GM21367 (cell line): ENCODE measurements at regions not wholly inside any gene's neighbourhood (a gene's known extent, or its start where the extent isn't known, plus 50 kb on each side); places are given as distances from the start of the nearest gene placed in this dataset.
"Not testable (repeated sequence)": the region's sequence is repeated elsewhere in the genome, so short reads cannot be mapped to it uniquely, and the experiment has no call there.

Experiments
- ATAC-seq: cut with Tn5 transposase; IDR thresholded peaks from one replicate; pipeline ENCODE4 v1.9.1; 2021; ENCODE audit not compliant: unreplicated experiment

DNA sequence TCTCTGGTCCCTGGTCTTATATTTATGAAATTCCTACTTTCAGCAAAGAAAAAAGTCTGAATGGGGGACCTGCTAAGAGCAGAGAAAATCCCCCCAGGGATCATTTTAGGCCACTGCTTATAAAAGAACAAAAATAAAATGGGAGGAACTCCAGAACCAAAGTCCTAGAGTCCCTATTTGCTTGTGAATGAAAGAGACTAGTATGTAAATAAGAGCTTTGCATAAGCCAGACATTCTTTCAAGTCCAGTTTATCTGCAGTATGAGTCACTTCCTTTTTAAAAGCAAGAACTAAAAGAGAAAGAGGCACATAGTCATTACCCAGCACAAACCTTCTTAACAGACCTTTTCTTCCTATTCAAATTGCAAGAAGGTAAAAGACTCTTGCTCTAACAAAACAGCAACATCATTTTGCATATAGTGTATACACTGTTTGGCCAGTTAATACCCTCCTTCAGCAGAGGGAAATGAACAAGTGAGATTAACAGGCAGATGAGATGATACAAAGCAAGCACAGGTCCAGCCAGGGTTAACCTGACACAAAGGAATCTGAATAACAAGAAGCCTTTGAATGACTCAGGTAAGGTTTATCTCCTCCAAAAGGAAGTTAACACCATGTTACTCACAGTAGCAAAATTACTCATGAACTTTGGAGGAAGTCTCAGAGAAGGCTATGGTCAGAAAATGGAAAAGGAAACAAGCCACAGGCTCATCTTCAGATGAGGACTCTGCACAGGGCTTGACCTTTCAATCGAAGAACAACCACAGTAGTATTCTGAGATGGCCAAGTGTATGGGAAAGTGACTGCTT is 87.3 kb downstream of the PHLDA1 start:
- ATAC-seq: peak; percentile 98

- no peak for ATAC-seq
Measured at GRCh38 chr12:75943730-75944096, 87.9 kb downstream of the PHLDA1 start.

- not testable (repeated sequence) for ATAC-seq
Measured at GRCh38 chr12:75941661-75942060, 89.9 kb downstream of the PHLDA1 start.

- no peak for ATAC-seq
Measured at GRCh38 chr12:75939016-75939642, 92.4 kb downstream of the PHLDA1 start.

- no peak for ATAC-seq
Measured at GRCh38 chr12:75938189-75938588, 93.4 kb downstream of the PHLDA1 start.

DNA sequence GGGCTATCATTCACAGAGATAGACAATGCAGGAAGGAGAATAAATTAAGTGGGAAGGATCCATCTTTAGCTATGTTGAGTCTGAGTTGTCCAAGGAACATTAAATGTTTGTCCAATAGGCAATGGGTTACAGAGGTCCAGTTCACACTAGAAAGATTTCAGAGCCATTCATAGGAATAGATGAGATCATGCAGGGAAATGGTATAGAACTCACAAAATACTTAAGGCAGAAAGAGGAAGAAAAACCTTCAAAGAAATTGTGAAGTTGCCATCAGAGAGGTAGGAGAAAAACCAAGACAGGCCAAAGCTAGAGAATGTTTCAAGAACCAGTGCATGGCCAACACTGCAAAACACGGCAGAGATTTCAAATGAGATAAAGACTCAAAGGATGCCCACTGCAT is 94.1 kb downstream of the PHLDA1 start:
- no peak for ATAC-seq

- ATAC-seq: no peak
Measured at GRCh38 chr12:75936515-75937440, 94.8 kb downstream of the PHLDA1 start.

GRCh38 chr12:75935539-75936242 is 95.9 kb downstream of the PHLDA1 start:
- no peak for ATAC-seq

GRCh38 chr12:75933101-75933500 is 98.5 kb downstream of the PHLDA1 start:
- no peak for ATAC-seq

DNA sequence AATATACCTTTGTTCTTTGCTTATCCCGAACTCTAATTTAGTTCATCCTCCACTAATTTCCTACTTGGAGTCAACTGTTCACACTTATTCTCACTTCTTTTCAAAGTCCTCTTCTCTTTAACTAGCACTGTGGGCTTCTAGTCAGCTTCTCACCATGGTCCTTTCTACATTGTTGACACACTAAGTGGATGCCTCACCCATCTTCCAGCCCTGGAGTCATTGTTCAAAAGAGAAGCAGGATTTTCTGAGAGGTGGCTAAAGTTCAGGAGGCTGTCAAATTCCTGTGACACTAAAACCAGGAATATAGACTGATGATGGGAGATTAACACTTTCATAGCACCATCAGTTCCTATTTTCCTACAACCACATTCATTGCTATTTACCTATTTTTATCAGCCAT is 99.3 kb downstream of the PHLDA1 start:
- no peak for ATAC-seq

GRCh38 chr12:75923964-75924666 is 107.5 kb downstream of the PHLDA1 start:
- no peak for ATAC-seq

DNA sequence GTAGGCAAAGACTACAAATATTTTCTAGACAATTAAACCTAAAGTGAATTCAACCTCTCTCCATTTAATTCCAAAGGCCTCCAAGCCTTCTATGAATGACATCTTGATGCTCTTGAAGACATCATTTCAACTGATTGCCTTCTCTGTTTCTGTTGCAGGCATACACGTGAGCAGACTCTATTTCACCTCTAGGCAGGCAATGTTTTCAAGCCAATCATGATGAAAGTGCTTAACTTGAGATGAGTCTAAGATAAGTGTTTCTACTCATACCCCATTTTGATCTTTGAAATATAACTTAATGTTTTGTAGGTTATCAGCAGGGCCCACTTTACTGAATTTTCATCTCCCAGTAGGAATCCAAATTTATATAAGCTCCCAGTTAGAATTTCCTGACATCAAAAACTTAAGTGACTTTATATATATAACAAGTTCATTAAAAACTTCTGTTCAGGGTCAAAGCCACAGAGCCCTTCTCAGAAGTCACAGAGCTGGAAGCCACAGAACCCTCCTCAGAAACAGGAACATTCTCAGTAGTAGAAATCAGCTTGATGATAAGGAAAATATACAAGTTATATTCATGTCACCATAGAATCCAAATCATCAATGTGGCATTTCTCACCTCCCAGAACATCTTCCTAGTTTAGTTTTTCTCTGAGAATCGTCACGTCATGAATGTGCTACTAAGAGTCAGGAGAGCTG is 108.5 kb downstream of the PHLDA1 start:
- ATAC-seq: no peak

DNA sequence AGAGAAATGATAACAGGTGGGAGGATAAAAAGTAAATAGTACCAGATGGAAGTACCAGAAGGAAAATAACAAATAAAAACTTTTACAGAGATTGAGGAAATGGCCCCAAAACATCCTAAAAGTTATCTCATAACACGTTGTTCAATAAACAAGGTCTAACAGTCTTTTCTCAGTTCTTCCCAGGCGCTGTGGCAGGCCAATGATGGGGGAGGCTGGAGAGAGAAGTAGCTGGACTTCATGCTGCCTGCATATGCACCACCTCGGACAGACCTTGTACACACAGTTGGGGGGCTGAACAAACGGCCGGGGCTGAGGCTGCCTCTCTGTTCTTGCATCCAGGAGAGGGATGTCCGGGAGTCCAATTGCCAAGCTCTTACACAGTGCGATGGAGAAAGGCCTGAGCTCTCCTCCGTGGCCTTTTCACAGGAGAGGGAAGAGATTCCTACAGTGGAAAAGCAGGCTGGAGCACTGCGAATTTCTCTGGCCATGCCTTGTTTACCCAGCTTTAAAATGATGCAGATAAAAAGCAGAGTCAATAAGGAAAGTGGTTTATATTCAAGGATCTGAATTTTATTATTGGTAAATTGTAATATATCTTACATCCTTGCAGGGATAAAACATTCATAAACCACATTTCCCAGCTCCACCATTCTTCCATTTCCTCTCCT is 109.8 kb downstream of the PHLDA1 start:
- ATAC-seq: no peak

- no peak for ATAC-seq
Measured at GRCh38 chr12:75917715-75918114, 113.9 kb downstream of the PHLDA1 start.

GRCh38 chr12:75917083-75917482 is 114.5 kb downstream of the PHLDA1 start:
- ATAC-seq: peak; percentile 79

DNA sequence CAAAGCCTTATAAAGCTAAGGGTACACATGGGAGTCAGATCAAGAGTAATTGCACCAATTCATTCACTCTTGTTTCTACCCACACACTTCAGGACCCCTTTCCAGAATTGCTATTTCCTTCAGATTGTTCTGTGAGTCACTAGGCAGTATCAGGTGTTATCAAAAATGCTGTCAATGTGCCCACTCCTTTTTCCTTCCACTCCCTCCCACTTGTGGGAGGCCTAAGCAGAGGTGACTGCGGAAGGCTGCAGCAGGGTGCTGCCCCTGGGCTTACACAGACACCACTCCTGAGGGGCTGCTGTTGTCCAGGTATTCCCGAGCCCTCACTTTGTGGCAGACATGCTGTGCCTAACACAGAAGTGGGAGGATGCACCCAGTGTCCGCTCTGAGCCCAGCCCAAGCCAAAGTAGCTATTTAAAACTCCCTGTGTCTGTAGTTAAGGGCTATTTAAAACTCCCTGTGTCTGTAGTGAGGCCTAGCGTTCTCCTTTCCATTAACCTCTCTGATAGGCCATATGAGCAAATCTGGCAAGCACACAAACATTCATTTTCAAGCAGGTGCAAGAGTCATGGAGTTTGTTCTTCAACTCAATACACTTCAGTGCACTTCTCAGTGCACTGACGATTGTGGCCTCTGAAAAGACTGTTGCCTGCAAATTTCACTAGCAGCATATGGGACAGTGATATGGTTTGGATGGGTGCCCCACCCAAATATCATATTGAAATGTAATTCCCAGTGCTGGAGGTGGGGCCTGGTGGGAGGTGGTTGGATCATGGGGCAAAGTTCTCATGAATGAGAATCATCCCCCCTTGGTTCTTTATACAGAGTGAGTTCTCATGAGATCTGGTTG is 117.8 kb downstream of the PHLDA1 start:
- no peak for ATAC-seq

GRCh38 chr12:75909714-75910656 is 121.6 kb downstream of the PHLDA1 start:
- ATAC-seq: no peak
